OCI-LY3 (cell line): ENCODE measurements at regions not wholly inside any gene's neighbourhood (a gene's known extent, or its start where the extent isn't known, plus 50 kb on each side); places are given as distances from the start of the nearest gene placed in this dataset.

Experiments
- EZH2phosphoT487 ChIP-seq: fragments of 200-600 bp; shearing (Covaris generic); IDR thresholded peaks from 2 replicates; pipeline ENCODE4 v1.6.1; 2018; ENCODE audit warnings: antibody characterized with exemption, mixed run types, low read depth
- TF ChIP-seq, protein P1 (sequence below): fragments of 200-600, 300-600 bp; sonication (generic); IDR thresholded peaks from 2 replicates; pipeline ENCODE4 v1.5.1; 2014; ENCODE audit warnings: antibody characterized with exemption, low read length, low read depth

DNA sequence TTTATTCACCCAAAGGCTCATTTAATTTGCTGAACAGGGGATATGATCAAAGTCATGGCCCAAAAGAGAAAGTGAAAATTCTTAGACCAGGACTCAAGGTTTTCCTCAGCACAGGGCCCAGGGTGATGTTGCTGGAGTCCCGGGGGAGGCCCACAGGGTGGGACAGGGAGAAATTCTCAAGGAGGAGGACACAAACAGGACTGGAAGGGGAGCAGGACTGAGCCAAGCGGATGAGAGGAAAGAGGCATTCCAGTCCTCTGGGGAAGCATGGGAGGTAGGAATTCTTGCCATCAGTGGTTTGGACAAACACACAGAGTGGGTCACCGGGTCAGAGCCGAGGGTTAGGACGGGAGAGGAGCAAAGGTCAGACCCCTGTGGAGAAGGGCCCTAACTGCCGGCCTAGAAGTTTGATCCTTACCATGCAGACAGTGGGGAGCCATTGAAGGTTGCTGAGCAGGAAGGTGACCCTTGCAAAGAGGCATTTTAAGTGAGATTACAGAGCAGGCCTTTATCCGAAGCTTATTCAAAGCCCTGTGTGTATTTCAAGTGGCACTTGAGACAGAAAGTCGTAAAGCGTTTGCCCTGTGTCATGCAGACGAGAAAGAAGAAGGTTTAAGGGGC is 68.4 kb upstream of the PTGR2 start:
- TF ChIP-seq, protein P1, sequence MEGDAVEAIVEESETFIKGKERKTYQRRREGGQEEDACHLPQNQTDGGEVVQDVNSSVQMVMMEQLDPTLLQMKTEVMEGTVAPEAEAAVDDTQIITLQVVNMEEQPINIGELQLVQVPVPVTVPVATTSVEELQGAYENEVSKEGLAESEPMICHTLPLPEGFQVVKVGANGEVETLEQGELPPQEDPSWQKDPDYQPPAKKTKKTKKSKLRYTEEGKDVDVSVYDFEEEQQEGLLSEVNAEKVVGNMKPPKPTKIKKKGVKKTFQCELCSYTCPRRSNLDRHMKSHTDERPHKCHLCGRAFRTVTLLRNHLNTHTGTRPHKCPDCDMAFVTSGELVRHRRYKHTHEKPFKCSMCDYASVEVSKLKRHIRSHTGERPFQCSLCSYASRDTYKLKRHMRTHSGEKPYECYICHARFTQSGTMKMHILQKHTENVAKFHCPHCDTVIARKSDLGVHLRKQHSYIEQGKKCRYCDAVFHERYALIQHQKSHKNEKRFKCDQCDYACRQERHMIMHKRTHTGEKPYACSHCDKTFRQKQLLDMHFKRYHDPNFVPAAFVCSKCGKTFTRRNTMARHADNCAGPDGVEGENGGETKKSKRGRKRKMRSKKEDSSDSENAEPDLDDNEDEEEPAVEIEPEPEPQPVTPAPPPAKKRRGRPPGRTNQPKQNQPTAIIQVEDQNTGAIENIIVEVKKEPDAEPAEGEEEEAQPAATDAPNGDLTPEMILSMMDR = no peak
- TF ChIP-seq EZH2phosphoT487 = no peak
